ENCODE measurements at regions not wholly inside any gene's neighbourhood (a gene's known extent, or its start where the extent isn't known, plus 50 kb on each side); places are given as distances from the start of the nearest gene placed in this dataset.
"Not testable (repeated sequence)": the region's sequence is repeated elsewhere in the genome, so short reads cannot be mapped to it uniquely, and the experiment has no call there.

GRCh38 chr5:174900240-174900865 lies 176.0 kb downstream of the MSX2 start:
- Histone ChIP-seq H3K4me1 (no peaks in the 10 kb centered on the region), H3K36me3 (no peaks in the 10 kb centered on the region), H3K9me3 (no peaks in the 10 kb centered on the region), H3K27me3 (peaks cover 0 to 7% of the 10 kb centered on the region in 2 donors), H3K4me3 (no peak overlapping the region), H3K27ac (no peak overlapping the region)
- intact Hi-C loops (cut with DNase I; ENCODE audit: low total_unique reads), result no loop called here
- no peak for DNase-seq (ENCODE audit: low spot score in 2 of 2)
- no peak for TF ChIP-seq POLR2AphosphoS5 (IDR thresholded peaks at IDR 0.05)
- TF ChIP-seq POLR2A (IDR thresholded peaks at IDR 0.05), result no peak
- no peak for TF ChIP-seq CTCF (IDR thresholded peaks at IDR 0.05)

- no peak for DNase-seq (ENCODE audit: low spot score in 2 of 2)
- TF ChIP-seq POLR2AphosphoS5 (IDR thresholded peaks at IDR 0.05) (no peak), CTCF (IDR thresholded peaks at IDR 0.05) (no peak), POLR2A (IDR thresholded peaks at IDR 0.05) (no peak)
- intact Hi-C loops (cut with DNase I; ENCODE audit: low total_unique reads), result no loop called here
These were observed 173.0 kb downstream of the MSX2 start for GRCh38 chr5:174897281-174897950.

GRCh38 chr5:174895360-174895759 lies 171.0 kb downstream of the MSX2 start:
- TF ChIP-seq CTCF (IDR thresholded peaks at IDR 0.05) (no peak), POLR2A (IDR thresholded peaks at IDR 0.05) (no peak), POLR2AphosphoS5 (IDR thresholded peaks at IDR 0.05) (no peak)
- Histone ChIP-seq H3K4me3 (no peak overlapping the region), H3K9me3 (peaks cover 0 to 6% of the 10 kb centered on the region in 2 donors), H3K4me1 (no peaks in the 10 kb centered on the region), H3K36me3 (no peaks in the 10 kb centered on the region), H3K27ac (no peak overlapping the region), H3K27me3 (no peaks in the 10 kb centered on the region)
- intact Hi-C loops (cut with DNase I; ENCODE audit: low total_unique reads), result no loop called here
- DNase-seq (ENCODE audit: low spot score in 2 of 2), result no peak

More at GRCh38 chr5:174897281-174897950, 173.0 kb downstream of the MSX2 start:
- Histone ChIP-seq H3K4me1 (no peaks in the 10 kb centered on the region), H3K4me3 (no peak overlapping the region), H3K27ac (no peak overlapping the region), H3K9me3 (no peaks in the 10 kb centered on the region), H3K36me3 (no peaks in the 10 kb centered on the region), H3K27me3 (no peaks in the 10 kb centered on the region)

GRCh38 chr5:174892742-174893141 lies 168.4 kb downstream of the MSX2 start:
- Histone ChIP-seq H3K27me3 (no peaks in the 10 kb centered on the region), H3K36me3 (no peaks in the 10 kb centered on the region), H3K4me1 (no peaks in the 10 kb centered on the region), H3K27ac (no peak overlapping the region), H3K4me3 (no peak overlapping the region), H3K9me3 (peaks cover 0 to 6% of the 10 kb centered on the region in 2 donors)
- TF ChIP-seq CTCF (IDR thresholded peaks at IDR 0.05) (no peak), POLR2AphosphoS5 (IDR thresholded peaks at IDR 0.05) (no peak), POLR2A (IDR thresholded peaks at IDR 0.05) (no peak)
- DNase-seq (ENCODE audit: low spot score in 2 of 2), result no peak
- intact Hi-C loops (cut with DNase I; ENCODE audit: low total_unique reads), result no loop called here

GRCh38 chr5:174880412-174881200 lies 156.2 kb downstream of the MSX2 start:
- peaks cover 0 to 11% of the 10 kb centered on the region in 2 donors for H3K9me3 ChIP-seq
- H3K4me1 ChIP-seq; H3K27ac ChIP-seq; DNase-seq (ENCODE audit: low spot score in 2 of 2); H3K4me3 ChIP-seq; intact Hi-C loops (cut with DNase I; ENCODE audit: low total_unique reads); H3K36me3 ChIP-seq; H3K27me3 ChIP-seq: not testable (repeated sequence)

All from breast epithelium (tissue), 4 donors.